A673 (cell line): ENCODE measurements at regions not wholly inside any gene's neighbourhood (a gene's known extent, or its start where the extent isn't known, plus 50 kb on each side); places are given as distances from the start of the nearest gene placed in this dataset.

ENCODE experiments used
- BruUV-seq: library from RNA; stranded (reverse); fragments of 400-500 nt; replicated peaks from 2 replicates; lab custom pipeline; 2021; lab: Mats Ljungman, UMichigan
- CTCF ChIA-PET: fragments of 300-600 bp; sonication (Branson Sonifier 250); formaldehyde crosslinking; loops from one replicate; lab custom pipeline; 2022; ENCODE audit warnings: antibody characterized with exemption; lab: Charles Lee
- POLR2A ChIA-PET: fragments of 300-600 bp; sonication (Branson Sonifier 250); formaldehyde crosslinking; loops from one replicate; lab custom pipeline; 2022; ENCODE audit warnings: antibody characterized with exemption; ENCODE audit not compliant: low non-redundant PET; lab: Charles Lee
- DNase-seq: peaks from one replicate; pipeline ENCODE4 v3.0.0-alpha.2; 2015; ENCODE audit warnings: low spot score
- H3K27ac ChIP-seq: fragments of 200-600 bp; sonication (generic); 2 replicates; pipeline ENCODE4 v1.5.1; 2016; ENCODE audit warnings: mixed run types, low read depth, mild to moderate bottlenecking, mixed read lengths, antibody characterized with exemption, low read length; ENCODE audit not compliant: poor library complexity, severe bottlenecking
- H3K27me3 ChIP-seq: fragments of 200-600 bp; sonication (generic); replicated peaks from 2 replicates; pipeline ENCODE4 v1.6.1; 2017; ENCODE audit warnings: mixed run types, low read depth, mild to moderate bottlenecking, mixed read lengths, antibody characterized with exemption, low read length; ENCODE audit not compliant: insufficient read depth, poor library complexity
- H3K36me3 ChIP-seq: fragments of 200-600 bp; sonication (generic); 2 replicates; pipeline ENCODE4 v1.6.1; 2016; ENCODE audit warnings: mixed run types, mild to moderate bottlenecking, mixed read lengths, antibody characterized with exemption, low read length; ENCODE audit not compliant: insufficient read depth, poor library complexity, severe bottlenecking
- H3K4me1 ChIP-seq: fragments of 200-600 bp; sonication (generic); 2 replicates; pipeline ENCODE4 v1.6.1; 2017; ENCODE audit warnings: mixed run types, mild to moderate bottlenecking, mixed read lengths, antibody characterized with exemption, low read length; ENCODE audit not compliant: insufficient read depth, poor library complexity, severe bottlenecking
- H3K4me3 ChIP-seq: fragments of 200-600 bp; sonication (generic); 2 replicates; pipeline ENCODE4 v1.5.1; 2016; ENCODE audit warnings: low read depth, mixed run types, mild to moderate bottlenecking, mixed read lengths, low read length; ENCODE audit not compliant: poor library complexity, severe bottlenecking
- H3K9me3 ChIP-seq: fragments of 200-600 bp; sonication (generic); 2 replicates; pipeline ENCODE4 v1.6.1; 2016; ENCODE audit warnings: mixed run types, low read depth, mild to moderate bottlenecking, mixed read lengths, antibody characterized with exemption, low read length; ENCODE audit not compliant: poor library complexity, severe bottlenecking
- EZH2 ChIP-seq: fragments of 200-600 bp; sonication (generic); IDR thresholded peaks from 2 replicates; pipeline ENCODE4 v1.6.1; 2017; ENCODE audit warnings: borderline replicate concordance, low read depth, mild to moderate bottlenecking, mixed read lengths, antibody characterized with exemption, low read length; ENCODE audit not compliant: poor library complexity, severe bottlenecking
- intact Hi-C: fragments of 100-400 bp; cut with micrococcal nuclease; formaldehyde crosslinking; loops from one replicate; pipeline ENCODE4 v1.10.0; 2022; ENCODE audit not compliant: unreplicated experiment
- TF ChIP-seq, protein P1 (sequence below): fragments of 300-800, 200-600 bp; sonication (generic); conservative IDR thresholded peaks from 2 replicates; pipeline ENCODE4 v1.5.1; 2017; ENCODE audit warnings: low read depth, mild to moderate bottlenecking, antibody characterized with exemption, low read length, moderate library complexity, mixed read lengths

DNA sequence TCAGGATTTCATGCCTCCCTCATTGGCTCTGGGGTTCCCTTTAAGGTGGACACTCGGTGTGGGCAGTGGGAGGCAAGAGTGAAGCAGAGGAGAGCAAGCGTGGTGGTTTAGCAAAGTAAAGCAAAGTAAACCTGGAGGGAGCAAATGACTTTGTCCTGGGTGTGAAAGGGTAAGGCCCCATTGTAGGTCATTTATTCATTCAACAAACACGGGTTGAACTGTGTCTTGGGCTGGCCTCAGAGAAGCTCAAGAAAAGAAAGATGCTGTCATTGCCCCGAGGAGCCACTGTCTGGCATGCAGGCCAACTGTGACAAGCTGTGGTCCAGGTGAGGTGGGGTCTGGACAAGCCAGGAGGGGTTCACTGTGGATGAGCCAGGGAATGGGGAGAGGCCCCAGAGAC, 68.9 kb upstream of the DLK1 start:
- no peak for DNase-seq
- CTCF ChIA-PET, result no interaction called here
- TF ChIP-seq, protein P1, sequence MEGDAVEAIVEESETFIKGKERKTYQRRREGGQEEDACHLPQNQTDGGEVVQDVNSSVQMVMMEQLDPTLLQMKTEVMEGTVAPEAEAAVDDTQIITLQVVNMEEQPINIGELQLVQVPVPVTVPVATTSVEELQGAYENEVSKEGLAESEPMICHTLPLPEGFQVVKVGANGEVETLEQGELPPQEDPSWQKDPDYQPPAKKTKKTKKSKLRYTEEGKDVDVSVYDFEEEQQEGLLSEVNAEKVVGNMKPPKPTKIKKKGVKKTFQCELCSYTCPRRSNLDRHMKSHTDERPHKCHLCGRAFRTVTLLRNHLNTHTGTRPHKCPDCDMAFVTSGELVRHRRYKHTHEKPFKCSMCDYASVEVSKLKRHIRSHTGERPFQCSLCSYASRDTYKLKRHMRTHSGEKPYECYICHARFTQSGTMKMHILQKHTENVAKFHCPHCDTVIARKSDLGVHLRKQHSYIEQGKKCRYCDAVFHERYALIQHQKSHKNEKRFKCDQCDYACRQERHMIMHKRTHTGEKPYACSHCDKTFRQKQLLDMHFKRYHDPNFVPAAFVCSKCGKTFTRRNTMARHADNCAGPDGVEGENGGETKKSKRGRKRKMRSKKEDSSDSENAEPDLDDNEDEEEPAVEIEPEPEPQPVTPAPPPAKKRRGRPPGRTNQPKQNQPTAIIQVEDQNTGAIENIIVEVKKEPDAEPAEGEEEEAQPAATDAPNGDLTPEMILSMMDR, result no peak
- no peak for TF ChIP-seq EZH2
- intact Hi-C loops, result no loop called here
- BruUV-seq, result no TSS peak
- no peak overlapping the region for H3K27ac ChIP-seq
- POLR2A ChIA-PET, result no interaction called here
- H3K4me3 ChIP-seq, result no peak overlapping the region
- no peaks in the 10 kb centered on the region for H3K27me3 ChIP-seq
- H3K36me3 ChIP-seq, result no peaks in the 10 kb centered on the region
- H3K4me1 ChIP-seq, result peaks cover 10% of the 10 kb centered on the region
- H3K9me3 ChIP-seq, result no peaks in the 10 kb centered on the region

DNA sequence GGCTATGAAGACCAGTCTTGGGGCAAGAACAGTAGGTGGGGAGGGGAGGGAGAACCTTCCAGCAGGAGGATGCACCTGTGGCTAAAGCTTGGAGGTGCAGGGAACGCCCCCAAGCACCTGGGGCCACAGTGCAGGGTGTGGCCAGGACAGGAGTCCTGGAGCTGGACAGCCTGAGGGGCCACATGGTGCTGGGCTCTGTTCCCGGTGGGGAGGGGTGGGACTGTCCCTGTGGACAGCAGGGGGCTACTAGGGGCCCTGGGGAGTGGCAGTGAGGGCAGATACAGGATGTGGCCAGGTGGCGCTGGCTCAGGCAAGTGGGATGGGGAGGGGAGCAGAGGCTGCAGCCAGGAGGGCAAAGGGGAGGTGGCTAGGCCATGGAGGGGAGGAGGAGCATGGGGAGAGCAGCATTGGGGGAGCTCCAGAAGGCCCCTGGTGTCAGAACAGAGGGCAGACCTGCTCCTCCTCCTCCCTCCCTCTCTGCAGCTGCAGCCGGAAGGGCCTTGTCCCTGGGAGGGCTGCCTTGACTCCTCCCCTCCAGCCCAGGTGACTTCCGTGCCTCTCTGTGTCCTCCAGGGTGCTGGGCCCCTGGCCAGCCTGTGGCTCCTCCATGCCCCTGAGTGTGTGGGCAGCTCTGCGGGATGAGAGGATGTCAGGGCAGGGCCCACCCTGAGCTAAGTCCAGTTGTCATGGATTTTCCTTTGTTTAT, 68.4 kb upstream of the DLK1 start:
- no peaks in the 10 kb centered on the region for H3K9me3 ChIP-seq
- no peaks in the 10 kb centered on the region for H3K27me3 ChIP-seq
- no peak for DNase-seq
- H3K36me3 ChIP-seq, result no peaks in the 10 kb centered on the region
- no peak overlapping the region for H3K27ac ChIP-seq
- TF ChIP-seq, protein P1, result no peak
- TF ChIP-seq EZH2, result no peak
- H3K4me1 ChIP-seq, result peaks cover 10% of the 10 kb centered on the region
- H3K4me3 ChIP-seq, result no peak overlapping the region
- POLR2A ChIA-PET, result no interaction called here
- CTCF ChIA-PET, result no interaction called here
- intact Hi-C loops, result no loop called here
- no TSS peak for BruUV-seq

DNA sequence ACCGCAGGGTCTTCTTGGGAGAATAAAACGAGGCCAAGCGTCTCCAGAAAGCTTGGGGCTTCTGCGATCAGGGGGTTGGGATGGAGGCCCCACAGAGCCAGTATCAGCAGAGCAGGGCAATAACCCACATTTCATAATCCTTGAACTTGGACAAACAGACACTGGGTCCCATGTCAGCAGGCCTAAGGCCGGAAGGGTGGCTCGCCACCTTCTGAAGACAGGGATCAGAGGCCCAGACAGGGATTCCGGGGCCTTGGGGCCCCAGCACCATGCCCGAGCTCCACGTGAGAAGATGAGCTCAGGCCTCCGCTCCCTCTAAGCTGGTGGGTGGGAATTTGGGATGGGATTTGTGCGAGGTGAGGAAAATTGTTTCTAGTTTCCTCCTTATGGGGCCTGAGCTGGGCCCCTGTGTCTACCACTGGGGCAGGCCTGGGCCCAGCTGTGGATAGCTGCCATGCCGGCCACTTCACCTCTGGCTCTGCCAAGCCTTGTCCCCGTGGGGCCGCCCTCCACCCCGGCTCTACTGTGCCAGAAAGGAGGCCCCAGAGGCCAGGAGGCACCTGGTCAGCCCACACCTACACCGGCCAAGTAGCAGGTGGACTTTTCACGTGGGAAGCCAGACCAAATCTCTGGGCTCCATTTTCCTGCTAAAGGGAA, 67.2 kb upstream of the DLK1 start:
- TF ChIP-seq, protein P1, result no peak
- no peak for TF ChIP-seq EZH2
- no peaks in the 10 kb centered on the region for H3K9me3 ChIP-seq
- POLR2A ChIA-PET, result no interaction called here
- H3K36me3 ChIP-seq, result no peaks in the 10 kb centered on the region
- peaks cover 3% of the 10 kb centered on the region for H3K4me1 ChIP-seq
- BruUV-seq, result no TSS peak
- CTCF ChIA-PET, result no interaction called here
- H3K27ac ChIP-seq, result no peak overlapping the region
- no peak for DNase-seq
- H3K27me3 ChIP-seq, result no peaks in the 10 kb centered on the region
- intact Hi-C loops, result no loop called here
- H3K4me3 ChIP-seq, result no peak overlapping the region
